Stimulated activated CD8-positive, alpha-beta memory T cell treated with anti-CD3 and anti-CD28 coated beads, Interleukin-15, amount 100 ng/mL, for 1 hour (primary cell): ENCODE measurements at regions not wholly inside any gene's neighbourhood (a gene's known extent, or its start where the extent isn't known, plus 50 kb on each side); places are given as distances from the start of the nearest gene placed in this dataset.
"Not testable (repeated sequence)": the region's sequence is repeated elsewhere in the genome, so short reads cannot be mapped to it uniquely, and the experiment has no call there.

Experiments used
- DNase-seq: peaks from one replicate; pipeline ENCODE4 v3.0.0-alpha.2; 2020; ENCODE audit warnings: low read depth

DNA sequence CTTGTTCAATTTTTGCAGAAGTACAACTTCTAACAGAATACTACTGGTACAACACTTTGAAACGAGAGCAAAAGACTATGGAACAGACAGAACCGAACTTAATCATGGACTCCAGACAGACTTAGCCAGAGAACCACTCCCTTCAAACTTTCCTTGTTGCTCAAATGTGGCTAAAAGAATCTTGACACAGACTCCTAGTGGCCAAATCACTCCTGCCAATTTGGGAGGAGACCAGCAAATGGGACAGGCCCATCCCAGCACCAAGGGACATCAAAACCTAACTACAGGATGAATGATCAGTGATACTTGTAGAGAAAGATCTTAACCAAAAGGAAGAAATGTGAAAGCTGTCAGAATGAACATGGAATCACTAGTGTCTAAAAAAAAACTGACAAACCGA, 154.0 kb downstream of the MATN1 start:
- no peak for DNase-seq

DNA sequence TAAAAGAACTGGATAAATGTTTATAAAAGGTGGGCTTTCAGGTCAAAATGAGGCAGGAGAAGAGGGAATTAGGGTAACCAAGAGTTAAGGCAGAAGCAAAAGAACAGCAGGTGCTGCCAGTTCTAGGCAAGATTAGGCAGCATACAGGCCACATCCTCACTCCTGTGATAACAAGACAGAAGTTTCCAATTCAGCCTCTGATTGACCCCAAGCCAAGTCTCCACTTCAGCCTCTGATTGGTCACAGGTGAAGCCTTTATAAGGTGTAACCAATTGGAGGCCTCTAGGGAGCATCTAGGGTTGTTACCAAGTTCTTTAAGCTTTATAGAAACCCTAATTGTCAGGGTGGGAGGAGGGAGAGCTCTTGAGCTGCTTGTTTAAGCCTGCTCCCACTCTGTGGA, 160.8 kb downstream of the MATN1 start:
- DNase-seq = no peak

DNA sequence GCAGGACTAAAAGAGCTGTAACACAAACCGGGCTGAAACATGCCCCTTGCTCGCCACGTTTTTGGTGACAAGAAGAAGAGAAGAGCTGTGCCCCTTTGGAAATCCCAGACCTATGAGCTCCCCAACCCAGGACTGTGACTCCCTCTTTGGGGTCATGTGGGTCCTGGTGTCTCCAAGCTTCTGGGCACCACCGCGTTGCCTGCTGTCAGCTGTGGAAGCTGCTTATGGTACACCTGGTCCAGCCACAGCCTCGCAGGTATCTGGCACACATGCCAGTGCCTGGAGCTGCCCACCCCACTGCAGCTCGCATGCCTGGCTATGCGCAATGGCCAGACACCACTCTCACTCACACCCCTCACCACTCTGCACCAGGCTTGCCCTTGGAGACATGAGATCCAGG, 171.8 kb downstream of the MATN1 start:
- DNase-seq = no peak

DNA sequence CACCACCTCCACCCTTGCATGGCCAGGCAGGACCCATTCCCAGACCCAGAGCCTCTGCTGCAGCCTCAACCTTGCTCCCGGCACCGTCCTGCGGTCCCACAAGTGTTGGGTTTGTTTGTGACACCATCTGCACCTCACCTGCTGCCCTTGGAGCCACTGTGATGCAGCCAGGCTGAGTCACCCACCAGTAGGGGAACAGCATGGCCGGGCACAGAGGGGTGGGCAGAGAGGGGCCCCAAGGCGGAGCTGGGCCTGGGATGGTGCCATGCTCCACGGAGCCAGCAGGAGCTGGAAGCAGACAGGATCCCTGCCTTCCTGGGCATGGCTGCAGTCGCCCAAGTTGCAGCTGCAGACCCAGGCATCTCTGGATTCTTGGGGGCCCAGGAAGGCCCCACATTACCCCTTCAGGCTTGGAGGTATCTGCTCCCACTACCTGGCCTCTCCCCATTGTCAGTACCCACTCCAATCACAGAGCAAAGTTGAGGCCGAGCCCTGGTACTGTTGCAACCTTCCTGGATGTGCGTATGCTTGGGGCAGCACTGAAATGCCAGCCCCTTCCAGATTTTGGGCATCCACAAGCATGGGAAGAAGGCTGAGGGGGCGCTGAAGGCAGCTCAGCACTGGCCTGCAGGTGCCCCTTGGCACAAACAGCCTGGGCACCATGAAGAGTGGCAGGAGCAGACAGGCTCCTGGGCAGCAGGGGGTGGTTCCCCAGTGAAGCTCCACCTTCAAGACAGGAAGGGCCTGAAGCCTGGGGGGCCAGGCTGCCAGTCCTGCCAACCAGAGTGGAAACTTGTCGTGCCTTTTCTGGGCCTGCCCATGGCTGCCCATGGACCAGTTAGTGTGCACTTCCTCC, 172.8 kb downstream of the MATN1 start:
- DNase-seq = no peak

DNA sequence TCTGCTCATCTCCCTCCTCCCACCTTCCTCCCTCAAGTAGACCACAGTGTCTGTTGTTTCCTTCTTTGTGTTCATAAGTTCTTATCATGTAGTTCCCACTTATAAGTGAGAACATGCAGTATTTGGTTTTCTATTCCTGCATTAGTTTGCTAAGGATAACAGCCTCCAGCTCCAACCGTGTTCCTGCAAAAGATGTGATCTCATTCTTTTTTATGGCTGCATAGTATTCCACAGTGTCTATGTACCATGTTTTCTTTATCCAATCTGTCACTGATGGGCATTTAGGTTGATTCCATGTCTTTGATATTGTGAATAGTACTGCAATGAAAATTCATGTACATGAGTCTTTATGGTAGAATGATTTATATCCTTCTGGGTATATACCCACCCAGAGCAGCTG, 173.5 kb downstream of the MATN1 start:
- DNase-seq = not testable (repeated sequence)

DNA sequence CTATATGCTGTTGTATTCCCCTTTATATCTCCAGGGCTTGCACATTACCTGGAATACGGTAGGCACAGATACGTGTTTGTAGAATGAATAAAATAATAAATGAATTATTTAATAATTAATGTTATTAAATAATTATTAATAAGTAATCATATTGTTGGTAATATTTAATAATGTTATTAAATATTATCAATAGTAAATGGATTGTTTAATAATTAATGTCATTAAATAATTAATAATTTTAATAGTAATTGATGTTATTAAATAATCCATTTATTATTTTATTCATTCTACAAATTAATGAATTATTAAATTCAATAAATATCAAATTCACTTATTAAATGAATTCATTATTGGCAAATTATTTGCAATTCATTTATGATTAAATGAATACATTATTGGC, 175.1 kb downstream of the MATN1 start:
- DNase-seq = no peak

DNA sequence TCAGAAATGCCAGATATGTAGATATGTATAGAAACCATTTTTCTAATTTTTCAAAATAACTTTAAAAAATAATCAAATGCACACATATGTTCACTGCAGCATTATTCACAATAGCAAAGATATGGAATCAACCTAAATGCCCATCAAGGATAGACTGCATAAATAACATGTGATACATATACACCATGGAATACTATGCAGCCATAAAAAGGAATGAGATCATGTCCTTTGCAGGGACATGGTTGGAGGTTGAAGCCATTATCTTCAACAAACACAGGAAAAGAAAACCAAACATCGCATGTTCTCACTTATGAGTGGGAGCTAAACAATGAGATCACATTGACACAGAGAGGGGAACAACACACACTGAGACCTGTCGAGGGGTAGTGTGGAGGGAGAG, 176.1 kb downstream of the MATN1 start:
- DNase-seq = not testable (repeated sequence)

DNA sequence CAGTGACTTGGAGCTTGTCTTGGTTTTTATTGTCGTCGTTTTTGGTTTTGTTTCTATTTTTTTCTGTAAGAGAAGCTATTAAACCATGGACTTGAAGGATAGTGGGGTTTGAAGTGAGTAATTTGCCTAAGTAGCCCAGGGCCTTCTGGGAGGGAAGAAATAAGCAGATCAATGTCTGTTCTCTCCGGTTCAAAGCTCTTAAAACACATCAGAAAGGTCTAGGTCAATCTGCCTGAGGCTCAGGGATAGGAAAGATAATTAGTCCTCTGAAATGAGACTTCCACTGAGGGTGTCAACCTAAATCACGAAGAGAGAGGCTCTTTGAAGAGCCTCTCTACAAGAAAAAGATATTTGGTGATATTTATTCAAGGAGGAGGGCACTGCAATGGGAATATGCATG, 178.0 kb downstream of the MATN1 start:
- no peak for DNase-seq

DNA sequence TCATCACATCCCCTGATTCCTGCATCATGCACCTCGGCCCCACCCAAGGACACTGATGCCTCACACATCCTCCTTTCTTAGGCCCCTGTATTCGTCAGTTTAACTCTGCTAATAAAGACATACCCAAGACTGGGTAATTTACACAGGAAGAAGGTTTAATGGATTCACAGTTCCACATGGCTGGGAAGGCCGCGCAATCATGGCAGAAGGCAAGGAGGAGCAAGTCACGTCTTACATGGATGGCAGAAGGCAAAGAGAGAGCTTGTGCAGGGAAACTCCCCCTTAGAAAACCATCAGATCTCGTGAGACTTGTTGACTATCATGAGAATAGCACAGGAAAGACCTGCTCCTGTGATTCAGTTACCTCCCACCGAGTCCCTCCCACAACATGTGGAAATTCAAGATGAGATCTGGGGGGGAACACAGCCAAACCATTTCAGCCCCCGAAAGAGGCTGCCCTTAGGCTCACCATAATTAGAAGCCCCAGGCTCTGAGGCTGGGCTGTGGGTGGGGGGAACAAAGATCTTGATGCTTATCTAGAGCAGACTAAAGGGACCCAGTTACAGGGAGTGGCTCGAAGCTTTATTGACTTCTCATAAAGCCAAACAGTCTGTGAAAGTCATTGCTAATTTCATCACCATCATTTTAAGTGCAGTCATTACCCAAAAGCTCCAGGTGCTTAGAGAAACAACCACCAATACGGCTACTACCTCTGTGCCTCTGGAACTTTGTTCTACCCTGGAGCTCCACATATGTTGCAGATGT, 181.5 kb downstream of the MATN1 start:
- DNase-seq = no peak

DNA sequence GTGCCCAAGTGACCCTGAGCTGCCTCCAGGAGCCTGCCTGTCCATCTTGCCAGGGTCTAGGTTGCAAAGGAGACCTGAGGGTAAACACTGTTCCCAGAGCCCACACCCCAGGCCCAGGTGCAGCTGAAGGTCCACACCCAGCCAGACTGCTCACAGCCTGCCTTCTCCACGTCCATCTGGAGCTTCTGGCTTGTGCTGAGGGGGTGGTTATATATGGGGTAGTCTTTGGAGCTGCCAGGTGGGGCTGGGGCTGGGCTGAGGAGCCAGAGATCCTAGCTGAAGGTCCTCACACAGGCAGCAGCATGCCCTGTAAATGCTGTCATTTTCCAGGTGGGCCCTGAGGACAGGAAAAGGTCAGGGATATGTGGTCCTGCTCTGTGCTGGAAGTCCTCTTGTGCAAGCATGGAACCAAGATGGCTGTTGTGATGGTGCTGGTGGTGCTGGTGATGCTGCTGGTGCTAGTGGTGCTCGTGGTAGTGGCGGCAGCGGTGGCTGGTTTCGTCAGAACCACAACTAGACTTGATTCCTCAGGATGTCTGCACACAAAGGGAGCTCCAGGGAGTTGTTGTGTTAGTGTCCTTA, 182.7 kb downstream of the MATN1 start:
- DNase-seq = no peak

DNA sequence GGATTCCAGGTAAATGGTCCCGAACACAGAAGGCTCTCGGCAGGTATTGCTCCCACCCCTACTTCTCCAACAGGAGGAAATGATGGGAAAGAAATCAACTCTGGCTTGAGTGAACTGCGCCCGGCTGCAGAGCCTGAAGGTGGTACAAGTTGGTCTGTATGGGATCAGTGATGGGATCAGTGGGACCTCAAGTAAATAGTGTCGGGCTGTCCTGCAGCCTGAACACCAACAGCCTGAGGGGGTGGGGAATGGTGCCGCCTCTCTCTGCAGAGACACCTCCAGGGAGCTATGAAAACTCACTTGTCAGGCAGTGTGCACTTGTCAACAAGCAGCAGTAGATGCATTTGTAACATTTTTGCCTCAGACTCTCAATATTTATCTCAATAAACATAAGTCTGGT, 183.5 kb downstream of the MATN1 start:
- DNase-seq = no peak

DNA sequence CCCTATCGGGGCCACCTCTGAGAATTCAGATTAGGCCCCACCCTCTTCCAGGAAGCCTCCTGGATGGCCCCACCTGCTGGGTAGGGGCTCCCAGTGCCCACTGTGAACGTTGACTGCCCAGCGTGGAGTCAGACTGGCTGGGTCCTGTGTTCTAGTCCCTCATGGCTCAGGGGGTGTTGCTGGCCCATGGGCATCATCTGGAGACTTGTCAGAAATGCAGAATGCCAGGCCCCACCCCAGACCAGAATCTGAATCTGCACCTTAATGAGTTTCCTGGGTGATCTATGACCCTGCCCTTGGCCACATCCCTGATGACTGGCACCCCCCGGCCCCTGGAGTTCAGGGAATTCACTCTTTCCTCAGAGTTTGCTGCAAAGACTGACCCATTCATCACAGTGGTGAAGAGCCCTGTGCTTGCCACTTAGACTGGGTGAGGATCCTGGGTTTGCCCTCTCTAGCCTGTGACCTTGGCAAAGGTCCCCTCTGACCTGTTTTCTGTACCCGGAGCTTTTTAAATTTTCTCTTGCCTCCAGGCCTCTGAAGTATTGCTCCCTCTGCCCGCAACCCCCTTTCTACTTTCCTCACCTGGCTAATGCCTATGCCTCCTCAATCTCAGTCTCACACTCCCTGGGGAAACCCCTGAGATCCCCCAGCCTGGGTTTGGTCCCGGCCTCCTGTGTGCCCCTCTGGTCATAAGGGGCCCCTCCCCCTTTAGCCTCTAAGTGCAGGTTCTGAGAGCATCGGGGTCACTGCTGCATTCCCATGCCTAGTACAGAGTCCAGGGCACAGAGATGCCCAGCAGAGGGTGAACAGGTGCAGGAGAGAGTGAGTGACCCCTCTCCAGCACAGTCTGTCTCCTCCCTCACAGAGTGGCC, 184.2 kb downstream of the MATN1 start:
- DNase-seq = no peak

DNA sequence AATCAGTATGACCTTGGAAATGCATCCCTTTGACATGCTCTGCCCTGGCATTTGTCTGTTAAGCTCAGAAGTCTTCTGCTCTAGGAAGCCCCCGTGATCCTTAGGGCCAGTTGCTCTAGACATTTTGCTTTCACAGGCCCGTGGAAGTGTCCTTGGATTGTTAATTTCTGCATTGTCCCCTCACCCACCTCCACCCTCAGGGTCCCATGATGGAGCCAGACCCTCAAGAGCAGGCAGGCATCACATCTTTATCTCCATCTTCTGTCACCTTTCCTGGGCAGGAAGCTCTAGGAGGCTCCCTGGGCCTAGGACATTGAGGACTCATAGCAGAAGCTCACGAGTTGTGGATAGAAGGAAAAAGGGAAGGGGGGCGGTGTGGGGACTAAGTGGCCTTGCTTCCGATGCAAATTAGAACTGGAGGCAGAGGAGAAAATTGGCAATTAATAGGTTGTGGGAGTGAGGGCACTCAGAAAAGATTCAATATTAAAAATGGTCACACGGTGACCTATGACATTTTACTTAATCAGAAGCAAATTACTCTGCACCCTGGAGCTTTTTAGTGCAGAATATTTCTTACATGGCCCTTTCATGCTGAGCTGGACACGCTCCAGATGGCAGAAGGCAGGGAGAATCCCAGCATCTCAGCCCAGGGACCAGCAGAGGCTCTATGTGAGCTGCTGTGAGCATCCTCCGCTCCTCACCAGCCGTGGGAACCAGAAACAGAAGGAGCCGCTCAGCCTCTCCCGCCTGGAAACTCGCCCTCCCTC, 185.0 kb downstream of the MATN1 start:
- no peak for DNase-seq

DNA sequence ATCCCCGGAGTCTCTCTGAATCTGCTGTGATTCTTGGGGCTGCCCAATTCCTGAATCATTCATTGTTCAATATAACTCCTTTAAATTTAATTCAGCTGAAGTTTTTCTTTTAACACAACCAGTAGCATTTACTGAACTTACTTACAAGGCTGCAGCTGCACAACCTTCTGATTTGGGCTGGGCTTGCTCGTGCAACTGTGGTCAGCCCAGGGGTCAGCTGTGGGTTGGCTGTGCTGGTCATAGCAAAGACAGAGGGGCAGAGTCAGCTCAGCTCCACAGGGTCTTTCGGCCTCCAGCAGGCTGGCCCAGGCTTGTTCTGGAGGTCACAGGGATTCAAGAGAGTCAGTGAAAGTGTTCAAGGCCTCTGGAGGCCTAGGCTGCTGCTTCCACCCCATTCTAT, 186.1 kb downstream of the MATN1 start:
- DNase-seq = no peak

DNA sequence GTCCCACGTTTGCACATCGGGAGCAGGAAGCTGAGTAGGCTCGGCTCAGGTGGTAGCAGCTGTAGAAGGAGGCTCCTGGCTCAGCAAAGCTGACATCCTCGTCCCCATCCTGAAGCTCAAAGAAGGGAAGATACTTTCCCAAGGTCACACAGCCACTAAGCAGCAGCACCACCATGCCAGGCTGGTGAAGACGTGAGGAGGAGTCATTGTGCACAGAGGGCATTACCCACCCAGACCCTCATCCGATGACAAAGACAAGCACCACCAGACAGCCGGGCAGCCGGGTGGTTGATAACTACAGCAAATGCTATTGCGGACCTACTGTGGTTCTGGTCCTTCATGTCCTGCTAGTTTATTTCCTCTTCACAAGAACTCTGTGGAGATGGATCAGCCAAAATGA, 186.9 kb downstream of the MATN1 start:
- no peak for DNase-seq

DNA sequence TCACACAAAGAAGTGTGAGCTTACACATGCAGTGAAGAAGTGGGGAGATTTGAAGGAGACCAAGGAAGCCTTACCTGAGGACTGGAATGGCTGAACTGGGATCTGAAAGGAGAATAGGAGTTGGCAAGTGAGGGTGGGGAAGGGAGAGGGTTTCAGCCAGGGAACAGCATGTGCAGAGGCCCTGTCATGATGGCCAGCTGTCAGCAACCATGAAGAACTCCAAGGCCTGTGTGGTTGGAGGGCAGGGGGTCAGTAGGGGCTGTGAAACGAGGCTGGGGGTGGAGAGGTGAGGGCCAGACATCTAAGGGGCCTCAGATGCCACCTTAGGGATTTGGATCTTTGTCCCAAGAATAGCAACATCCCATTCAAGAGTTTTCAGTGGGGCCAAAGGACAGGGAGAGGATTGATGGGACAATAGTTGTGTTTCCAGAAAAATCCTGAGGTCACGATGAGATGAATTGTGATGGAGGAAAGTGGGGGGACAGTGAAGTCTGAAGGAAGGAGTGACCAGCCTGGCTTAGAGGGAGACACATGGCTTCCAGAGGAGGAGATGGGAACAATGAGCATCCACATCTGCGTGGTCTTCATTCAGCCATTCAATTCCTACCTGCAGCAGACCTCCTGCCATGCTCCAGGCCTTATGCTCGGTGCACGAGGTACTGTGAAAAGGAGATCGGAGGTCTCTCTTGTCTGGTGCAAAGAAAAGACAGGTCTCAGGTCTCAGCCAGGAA, 187.6 kb downstream of the MATN1 start:
- no peak for DNase-seq

DNA sequence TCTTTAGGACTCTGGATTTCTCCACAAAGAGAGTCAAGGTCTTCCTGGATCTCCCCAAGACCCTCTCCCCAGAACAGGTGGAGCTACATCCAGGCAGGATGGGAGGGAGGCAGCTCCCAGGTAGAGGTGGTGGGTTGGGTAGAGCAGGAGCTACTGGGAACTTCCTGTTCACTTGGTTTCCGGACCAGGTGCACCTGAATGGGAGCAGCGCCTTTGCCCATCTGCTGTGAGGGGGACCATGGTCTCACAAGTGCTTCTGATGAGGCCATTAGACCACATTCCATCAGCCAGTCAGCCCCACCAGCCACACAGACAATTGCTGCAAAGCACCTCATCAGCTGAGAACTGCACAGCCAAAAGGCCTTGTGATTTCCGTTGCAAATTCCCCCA, 188.8 kb downstream of the MATN1 start:
- no peak for DNase-seq

DNA sequence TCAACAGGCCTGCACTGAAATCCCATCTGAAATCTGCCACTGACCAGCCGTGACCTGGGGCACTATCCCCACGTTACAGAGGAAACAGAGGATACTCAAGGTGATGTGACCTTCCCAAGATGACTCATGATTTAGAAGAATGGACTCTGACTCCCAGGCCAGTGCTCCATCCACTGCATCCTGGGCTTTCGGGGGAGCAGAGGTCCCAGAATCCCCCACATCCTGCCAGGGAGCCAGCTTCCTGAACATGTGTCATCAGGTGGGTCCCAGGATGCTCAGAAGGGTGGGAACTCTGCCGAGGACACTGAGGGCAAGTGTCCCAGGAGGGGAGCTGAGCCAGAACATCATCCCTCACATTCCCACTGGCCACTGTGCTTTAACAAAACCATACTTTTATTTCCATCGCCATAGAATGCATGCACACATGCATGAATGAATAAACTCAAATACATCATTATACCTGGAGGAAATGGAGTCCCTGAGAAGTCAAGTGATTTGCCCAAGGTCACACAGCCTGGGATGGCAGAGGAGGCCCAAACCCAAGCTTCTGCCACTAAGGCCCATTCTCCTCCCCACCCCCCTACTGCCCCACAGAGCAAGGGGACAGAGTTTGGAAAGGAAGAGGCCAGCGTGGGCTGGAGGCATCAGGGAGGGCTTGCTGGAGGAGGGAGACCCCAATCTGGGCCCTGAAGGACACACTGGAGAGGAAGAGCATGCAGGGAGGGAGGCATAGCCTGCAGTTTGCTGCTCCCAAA, 189.4 kb downstream of the MATN1 start:
- DNase-seq = no peak

DNA sequence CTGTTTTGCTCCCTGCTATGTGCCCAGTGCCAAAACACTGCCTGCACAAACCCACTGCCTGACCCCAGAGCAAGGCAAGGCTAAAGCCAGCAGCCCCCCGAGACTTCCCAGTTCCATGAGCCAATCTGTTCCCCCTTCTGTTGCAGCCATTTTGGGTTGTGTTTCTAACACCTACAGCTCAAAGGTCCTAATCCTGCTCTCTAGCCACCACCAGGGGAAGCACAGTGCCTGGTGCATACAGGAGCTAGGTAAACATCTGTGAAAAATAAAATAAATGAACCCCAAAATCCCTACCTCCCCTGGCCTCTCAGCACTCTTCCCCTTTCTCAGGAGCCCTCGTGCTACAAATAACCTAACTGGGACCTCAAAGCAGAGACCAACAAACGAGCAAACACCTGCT, 190.2 kb downstream of the MATN1 start:
- DNase-seq = no peak

DNA sequence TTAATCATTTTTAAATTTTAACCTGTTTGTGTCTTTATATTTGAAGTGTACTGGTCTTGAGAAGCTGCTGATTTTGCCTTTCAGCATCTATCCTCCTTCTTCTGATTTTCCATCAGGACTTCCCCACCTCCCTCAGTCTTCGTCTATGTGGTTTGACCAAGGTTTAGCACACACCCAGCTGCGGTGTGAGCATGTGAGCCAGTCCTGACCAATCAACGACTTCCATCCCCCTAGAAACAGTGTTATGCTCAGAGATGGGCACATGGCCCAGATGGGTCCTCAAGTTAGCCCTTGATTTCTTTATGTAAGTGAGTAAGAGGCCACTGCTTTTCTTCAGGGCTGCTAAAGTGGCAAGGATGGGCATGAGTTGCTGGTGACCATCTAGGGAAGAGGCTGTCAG, 190.8 kb downstream of the MATN1 start:
- no peak for DNase-seq
